Keratinocyte (primary cell): ENCODE measurements at regions not wholly inside any gene's neighbourhood (a gene's known extent, or its start where the extent isn't known, plus 50 kb on each side); places are given as distances from the start of the nearest gene placed in this dataset.
A peak's percentile ranks its signal among the peaks of the same experiment; 100 is the strongest.

Experiments
- CTCF ChIP-seq, 3 experiments: IDR thresholded peaks in 1 of 3; conservative IDR thresholded peaks in 1 of 3; optimal IDR thresholded peaks in 1 of 3; 2 replicates in 2 of 3; 3 replicates in 1 of 3; pipeline versions ENCODE3 to v1.5.1; 2011; ENCODE audit warnings: low read length in 3 of 3, mild to moderate bottlenecking in 3 of 3, moderate library complexity in 2 of 3, control low read depth in 1 of 3, inconsistent platforms in 1 of 3; ENCODE audit not compliant: insufficient read depth in 2 of 3; ENCODE audit errors: extremely low read depth in 1 of 3
- EZH2 ChIP-seq: IDR thresholded peaks from one replicate; pipeline ENCODE4 v1.6.1; 2012; ENCODE audit warnings: inconsistent platforms, mild to moderate bottlenecking, low read length, moderate library complexity

- TF ChIP-seq CTCF (optimal IDR thresholded peaks at IDR 0.05 in 1 of 3, IDR thresholded peaks at IDR 0.05 in 1 of 3, conservative IDR thresholded peaks at IDR 0.05 in 1 of 3; ENCODE audit: extremely low read depth in 1 of 3, insufficient read depth in 2 of 3, low read length in 3 of 3): peak; percentile 55 to 64 (median 56)
- no peak for TF ChIP-seq EZH2
Measured at GRCh38 chr7:115679976-115680375, 350.6 kb downstream of the TFEC start.
